Fibroblast of skin of right quadriceps (primary cell): ENCODE measurements at regions not wholly inside any gene's neighbourhood (a gene's known extent, or its start where the extent isn't known, plus 50 kb on each side); places are given as distances from the start of the nearest gene placed in this dataset.
A peak's percentile ranks its signal among the peaks of the same experiment; 100 is the strongest.
"Not testable (repeated sequence)": the region's sequence is repeated elsewhere in the genome, so short reads cannot be mapped to it uniquely, and the experiment has no call there.

Source experiments
- DNase-seq: peaks from one replicate; pipeline ENCODE4 v3.0.0-alpha.2; 2013

DNA sequence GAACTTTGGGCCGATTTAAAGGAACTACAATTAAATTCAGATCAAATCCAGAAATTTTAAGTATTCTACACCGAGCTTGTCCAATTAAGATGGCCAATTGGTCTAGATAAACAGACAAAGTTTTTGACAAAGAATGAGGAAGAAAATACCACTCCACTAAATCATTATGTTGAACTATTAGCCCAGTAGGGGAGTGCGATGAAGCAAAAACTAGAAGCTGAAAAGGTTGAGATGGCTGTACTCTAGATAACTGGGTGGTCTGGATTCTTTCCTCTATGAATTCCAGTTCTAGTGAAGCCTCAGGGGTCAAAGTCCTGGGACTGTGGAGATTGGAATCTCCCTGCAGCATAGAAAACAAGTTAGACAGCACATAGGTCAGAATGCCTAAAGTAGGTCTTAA lies 418.9 kb upstream of the IMPG1 start:
- not testable (repeated sequence) for DNase-seq

DNA sequence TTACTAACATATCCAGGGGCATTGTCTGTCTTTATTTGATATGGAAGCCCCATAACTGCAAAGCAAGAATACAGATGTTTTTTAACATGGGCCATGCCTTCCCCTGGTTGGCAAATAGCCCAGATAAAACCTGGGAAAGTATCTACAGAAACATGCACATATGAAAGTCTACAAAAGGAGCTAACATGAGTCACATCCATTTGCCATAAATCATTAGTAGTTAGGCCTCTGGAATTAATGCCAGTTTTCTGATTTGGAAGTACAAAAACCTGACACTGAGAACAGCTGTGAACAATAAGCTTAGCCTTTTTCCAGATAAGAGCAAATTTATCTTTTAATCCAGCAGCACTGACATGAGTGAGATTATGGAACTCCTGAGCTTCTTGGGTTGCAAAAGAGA lies 418.0 kb upstream of the IMPG1 start:
- peak; percentile 0 for DNase-seq

DNA sequence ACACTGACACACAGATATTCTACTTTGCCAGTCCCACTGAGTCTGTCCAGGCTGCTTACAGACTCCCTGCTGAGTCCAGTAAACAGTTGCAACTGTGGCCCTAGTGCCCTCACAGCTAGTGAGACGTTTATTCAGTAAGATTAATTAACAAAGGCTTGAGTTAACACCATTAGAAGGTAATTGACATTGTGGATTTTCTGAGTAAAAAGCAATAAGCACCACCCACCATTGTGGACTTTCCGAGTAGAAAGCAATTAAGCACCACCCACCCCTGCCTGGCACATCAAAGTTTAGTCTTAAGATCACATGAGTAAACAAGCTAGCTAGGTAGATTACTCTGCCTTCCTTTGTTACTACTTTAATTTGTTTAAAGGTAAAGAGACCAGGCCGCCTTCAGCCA lies 408.6 kb upstream of the IMPG1 start:
- no peak for DNase-seq

DNA sequence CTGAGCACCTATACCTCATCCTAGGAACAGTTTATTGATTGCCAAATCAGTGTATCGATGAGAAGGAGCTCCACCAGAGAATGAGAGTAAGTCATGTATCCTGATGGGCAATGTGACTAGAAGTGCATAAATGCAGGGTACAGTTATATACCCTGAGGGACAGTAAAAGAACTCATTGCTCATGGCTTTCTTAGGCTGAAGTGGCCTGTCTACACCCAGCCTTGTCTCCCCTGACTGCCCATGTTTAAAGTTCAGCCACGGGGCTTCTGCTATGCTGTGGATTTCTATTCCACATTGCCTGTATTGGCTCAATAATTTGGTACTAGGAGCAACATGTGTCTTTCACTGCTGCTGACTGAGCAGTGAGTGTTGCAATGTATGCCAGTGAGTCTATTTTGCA lies 400.4 kb upstream of the IMPG1 start:
- DNase-seq, result no peak

DNA sequence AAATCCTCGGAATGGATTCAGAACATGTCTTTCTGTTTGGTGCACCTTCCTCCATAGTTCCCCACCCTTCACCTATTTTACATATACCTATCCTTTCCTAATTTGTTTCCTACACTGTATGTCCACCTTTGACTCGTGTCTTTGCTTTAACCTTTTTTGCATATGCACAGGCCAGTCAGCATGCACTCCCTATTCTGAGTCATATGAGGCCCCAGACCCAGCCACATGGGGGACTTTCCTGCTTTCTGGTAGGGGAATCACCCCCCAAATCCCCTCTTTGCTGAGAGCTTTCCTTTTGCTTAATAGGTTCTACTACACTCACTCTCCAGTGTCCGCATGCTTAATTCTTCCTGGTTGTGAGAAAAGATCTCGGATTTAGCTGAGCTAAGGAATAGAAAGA lies 393.8 kb upstream of the IMPG1 start:
- DNase-seq, result no peak

DNA sequence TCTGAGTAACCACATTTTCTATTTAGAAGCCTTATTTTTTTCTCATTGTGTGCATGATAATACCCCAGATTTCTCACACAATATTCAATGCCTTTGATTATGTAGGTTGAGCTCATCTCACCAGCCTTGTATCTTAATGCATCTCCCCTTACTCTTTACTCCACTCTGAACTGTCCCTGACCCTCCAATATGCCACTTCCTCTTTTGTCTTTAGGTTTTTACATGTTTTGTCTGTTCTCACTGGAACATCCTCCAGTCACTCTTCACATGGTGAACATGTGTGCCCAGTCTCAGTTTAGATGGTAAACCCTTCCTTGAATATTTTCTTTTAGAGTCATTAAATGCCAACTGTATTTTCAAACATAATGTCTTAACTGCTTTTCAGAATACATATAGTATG lies 392.9 kb upstream of the IMPG1 start:
- no peak for DNase-seq

DNA sequence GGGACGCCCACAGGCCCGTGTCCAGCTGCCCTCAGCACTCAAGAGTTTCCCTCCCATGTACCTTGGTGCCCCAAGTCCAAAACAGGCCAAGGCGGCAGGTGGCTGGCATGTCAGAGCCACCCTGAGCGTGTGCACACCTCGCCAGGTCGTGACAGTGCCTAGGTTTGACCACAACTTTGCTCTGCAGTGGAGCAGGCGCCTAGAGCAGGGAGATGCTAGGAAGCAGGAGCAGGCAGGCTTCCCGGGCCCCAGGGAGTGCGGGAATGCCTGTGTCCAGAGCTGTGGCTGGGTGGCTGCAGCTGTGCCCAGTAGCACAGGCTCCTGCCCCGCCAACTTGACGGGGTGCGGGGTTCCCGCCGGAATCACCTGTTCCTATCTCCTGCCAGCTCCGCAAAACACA lies 380.8 kb upstream of the IMPG1 start:
- DNase-seq, result no peak

DNA sequence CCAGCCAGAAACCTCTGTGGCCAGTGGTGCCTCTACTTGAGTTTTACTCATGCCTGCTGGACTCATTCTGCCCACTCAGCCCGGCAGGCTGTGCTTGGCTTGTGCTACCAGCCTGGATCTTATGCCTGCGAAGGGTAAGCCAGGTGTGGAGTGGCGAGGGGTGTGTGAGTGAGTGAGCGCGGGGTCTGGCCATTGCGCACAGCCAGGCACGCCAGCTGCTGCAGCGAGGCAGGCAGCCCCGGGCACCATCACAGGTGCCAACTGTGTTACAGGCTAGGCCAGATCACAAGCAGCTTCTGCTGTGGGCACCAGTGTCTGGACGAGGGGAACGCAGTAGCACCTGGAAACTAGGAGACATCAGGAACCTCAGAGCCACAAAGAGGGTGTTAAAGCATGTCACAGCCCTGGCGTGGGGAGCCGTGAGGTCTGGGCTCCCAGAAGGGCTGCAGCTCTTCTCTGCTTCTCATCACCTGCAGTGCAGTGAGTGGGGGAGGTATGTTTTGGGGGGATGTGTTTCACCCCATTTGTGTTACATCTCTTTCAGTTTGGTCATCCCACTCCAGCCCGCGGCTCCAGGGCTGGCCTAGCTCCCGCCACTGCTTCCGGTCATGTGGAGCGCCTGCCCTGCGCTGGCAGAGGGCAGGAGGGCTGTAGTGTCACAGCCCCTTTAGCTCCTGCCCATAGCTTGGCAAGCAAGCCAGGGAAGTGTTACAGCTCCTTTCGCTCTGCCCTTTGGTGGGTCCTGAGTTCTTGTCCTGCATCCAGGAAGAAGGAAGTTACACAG lies 379.7 kb upstream of the IMPG1 start:
- no peak for DNase-seq

DNA sequence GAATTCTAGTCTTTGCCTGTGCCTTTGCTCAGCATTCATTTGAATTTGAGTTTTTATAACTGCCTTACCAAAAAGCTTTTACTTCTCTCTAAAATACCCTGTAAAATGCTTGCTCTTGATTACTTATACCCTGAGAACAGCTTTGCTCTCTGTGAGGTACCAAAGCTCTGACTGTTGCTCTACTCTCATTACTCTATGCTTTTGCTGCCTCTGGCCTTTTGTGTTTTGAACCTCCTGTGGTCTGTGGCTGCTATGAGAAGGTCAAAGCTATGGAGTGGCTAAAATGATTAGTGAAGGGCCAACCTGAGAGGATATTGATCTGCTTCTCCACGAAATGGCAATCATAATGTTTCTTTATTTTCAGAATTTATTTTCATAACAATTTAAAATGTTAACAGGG lies 375.6 kb upstream of the IMPG1 start:
- DNase-seq, result no peak

DNA sequence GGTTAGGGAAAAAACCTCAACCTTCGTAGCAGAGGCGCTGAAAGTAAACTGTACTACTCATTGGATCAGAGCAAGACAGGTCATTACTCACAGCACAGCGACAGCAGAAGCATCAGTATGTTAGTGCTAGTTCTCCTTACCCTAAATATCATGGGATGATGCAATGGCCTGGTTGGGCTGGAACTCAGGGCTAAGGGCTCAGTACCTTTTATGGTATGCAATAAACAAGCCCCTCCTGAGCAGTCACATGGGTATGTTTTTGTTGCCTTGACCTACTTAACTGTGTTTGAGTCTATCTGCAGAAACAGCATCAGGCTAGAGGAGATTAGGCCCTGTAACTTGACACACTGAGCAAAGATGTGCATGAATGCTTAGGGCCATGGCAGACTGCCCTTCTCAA lies 369.4 kb upstream of the IMPG1 start:
- DNase-seq, result no peak

DNA sequence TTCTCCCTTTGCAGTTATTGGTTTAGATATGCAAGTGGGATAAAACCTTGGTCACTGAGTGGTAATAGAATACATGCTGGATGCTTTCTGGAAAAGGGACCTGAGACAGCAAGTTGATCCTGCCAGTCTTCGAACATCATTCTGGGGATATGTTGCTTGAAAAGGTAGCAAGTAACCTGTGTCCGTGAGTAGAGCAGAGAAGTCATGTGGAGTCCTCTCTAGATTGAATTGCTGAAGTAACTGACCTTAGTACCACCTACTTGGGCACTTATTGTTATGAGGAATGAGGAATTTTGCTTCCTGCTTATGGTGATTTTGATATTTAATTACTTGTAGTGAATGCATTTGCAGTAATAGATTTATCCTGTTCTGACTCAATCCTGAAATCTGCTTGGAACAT lies 367.3 kb upstream of the IMPG1 start:
- DNase-seq, result no peak

DNA sequence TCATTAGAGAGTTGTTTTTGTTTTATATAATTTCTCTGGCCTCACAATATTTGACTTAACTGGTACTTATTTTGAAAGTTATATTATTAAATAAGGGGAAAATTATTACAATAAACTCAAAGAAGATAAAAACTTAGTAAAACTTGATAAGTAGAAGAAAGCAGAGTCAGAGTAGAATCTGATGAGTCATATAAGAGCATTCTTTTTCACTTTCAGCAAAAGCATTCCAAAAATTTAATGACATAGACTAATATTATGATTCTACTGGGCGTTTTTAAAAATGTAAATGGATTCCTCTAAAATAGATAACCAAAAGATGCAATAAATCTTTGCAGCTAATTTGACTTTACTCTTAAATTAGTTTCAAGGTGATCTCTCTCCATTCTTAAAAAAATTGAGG lies 366.3 kb upstream of the IMPG1 start:
- DNase-seq, result no peak

DNA sequence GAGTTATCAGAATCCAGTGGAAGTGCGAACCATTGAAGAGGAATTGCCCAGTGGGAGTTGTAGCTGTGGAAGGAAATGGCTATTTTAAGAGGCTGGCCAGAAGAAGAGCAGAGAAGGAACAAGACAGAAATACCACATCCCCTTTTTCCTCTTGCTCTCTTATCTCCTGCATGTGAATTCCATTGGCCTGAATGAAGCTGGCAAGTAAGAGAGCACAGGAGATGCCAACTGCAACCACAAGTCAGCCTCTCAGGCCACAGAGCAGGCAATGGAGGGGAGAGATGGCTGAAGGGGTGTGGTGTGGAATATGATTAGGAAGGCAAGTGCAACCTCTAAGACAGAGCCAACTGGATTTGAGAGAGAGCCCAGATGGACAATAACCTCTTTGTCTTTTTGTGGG lies 362.7 kb upstream of the IMPG1 start:
- DNase-seq, result no peak

DNA sequence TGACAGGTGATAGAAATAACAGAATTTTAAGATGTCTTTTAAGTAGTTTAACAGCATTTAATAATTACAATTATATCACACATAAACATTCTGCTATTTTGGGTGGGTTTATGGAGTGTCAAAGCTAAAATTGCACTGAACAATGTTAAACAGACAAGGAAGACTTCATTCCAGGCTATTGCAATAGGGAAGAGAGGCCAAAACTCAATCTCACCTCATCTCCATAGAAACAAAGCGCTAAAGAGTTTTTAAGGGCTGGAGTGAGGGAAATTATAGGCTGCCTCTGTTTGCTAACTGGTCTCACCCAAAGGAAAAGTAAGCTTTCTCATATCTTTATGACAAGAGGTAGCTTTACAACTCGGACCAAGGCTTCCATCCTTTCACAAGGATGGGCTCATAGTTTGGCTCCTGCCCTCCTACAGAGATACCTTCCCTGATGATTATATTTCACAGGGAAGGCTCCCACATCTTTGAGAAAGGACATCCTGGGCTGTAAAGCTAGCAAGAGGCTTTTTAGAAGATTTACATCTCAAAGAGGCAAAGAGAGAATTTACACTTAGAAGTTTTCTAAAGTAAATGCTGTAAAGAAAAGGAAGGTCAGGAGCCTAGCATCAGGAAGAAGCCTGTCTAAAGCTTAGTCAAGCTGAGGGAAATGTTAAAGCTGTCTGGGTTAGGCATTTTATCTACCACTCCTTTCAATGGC lies 350.2 kb upstream of the IMPG1 start:
- DNase-seq, result no peak

DNA sequence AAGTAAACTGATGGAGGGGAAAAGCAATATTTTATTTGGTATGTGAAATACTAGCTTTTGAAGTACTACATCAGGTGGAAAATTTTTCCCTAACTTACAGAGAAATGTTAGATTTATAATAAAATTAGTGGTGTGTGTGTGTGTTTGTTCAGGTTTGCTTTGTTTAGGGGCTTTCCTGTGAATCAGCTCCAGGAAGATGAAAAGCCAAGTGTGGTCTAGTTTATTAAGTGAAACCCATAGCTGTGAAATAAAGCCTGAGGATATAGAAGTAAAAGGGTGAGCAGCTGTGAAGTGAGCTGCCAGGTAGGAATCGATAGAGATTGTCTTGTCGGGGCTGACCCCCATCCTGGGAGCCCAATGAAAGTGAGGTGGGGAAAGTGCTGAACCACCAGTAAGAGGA lies 347.6 kb upstream of the IMPG1 start:
- DNase-seq, result no peak

DNA sequence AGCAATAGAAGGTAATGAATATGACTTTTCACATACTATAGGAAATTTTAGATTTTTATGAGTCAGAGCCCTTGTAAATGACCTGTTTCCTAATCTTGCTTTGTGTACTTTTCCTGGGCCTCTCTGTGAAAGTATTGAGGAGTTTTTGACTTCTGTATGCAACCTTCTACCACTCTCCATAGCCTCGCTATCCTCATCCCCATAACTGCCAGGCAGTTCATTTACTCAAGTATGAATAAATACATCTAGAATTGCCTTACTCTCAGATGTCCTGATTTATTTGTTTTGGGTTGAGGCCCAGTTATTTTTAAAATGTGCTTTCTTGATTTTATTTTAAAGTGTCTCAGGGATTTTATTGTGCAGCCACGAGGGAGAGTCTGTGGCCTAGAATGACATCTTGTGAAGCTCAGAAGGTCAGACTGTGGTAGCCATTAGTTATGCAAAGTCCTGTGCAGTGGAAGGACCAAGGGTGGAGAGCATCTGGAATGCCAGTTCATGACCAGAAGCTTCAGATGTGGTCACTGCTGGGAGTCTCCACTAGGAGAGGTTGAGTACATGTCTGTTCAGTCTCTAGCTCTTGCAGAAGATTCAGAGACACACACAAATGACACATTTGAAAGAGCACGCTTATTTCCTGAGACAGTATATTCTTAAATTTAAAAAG lies 346.2 kb upstream of the IMPG1 start:
- no peak for DNase-seq

DNA sequence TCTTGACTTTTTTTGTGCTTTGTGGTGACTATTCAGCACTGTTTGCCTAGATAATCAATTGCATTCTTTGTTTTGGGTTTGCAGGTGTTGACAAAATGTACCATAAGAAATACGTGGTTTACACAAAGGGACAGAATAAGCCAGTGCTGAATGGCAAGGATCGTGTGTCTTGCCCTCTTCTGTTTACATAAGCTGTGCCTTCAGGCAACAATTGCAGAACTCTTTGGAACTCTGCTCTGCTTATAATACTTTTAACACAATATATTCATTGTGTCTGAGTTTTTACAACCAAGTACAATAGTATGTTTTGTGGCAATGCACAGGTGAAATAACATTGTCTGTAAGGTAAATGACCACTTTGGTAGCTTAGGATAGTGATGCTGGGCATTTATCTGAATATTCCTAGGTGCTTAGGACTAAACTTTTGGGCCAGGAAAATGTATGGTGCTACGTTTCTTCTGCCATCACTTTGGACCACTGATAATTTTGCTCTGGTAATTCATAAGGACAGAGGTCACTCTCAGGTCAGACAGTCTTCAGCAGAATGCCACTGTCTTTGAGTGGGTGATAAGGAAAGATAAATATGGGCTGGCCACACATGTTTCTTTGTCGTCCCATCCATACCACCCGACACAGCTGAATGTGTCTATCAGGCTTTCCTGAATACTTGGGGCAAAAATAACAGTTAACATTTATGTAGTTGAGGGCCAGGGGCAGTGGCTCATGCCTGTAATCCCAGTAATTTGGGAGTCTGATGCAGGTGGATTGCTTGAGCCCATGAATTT lies 344.6 kb upstream of the IMPG1 start:
- DNase-seq, result no peak

DNA sequence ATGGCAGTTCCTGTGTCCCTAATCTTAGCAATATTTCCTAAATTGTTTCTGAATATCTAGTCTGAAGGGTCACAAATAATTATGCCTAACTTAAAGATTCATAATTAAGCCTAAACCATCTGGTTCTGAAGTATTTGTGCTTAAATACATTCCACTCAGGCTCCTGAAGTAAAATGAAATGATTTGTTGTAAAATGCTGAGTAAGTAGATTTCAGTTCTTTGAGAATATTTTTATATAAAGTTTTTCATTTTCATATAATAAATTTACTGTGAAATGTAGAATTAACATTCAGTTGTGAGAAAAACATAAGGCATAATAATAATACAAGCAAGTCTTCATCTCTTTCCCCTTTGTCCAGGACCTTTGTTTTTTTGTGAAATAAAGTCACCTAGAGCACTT lies 330.6 kb upstream of the IMPG1 start:
- DNase-seq, result no peak

DNA sequence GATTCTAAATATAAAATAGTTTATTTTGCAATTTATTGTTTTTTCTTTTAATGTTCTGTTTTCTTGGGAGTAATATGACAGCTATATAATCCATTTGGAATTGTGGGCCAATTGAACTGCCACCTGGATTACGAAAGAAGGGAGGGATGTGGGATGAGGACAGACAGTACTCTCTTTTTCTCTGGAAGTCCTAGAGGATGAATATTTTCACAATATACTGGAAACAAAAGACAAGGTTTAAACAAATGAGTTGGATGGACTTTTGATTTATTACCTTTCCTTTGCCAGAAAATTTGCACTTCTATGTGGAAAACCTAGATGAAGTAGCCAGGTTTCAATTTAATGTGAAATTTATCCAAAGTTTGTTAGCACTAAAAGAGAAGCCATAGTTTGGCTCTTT lies 325.5 kb upstream of the IMPG1 start:
- DNase-seq, result no peak

DNA sequence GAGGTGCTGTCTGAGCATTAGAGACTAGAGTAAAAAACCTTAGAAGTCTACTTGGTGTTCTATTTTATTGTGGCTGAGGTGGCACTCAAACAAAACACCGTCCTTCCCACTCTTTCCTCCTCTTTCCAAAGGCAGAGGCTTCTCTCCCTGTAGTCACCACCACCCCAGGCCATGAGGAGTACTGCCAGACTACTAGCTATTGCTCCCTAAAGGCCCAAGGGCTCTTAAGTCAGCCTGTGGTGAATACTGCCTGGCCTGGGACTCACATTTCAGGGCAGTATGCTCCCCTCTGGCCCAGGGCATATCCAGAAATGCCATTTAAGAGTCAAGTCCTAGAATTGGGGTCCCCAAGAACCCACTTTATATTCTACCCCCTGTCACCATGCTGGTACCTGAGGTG lies 309.7 kb upstream of the IMPG1 start:
- no peak for DNase-seq

DNA sequence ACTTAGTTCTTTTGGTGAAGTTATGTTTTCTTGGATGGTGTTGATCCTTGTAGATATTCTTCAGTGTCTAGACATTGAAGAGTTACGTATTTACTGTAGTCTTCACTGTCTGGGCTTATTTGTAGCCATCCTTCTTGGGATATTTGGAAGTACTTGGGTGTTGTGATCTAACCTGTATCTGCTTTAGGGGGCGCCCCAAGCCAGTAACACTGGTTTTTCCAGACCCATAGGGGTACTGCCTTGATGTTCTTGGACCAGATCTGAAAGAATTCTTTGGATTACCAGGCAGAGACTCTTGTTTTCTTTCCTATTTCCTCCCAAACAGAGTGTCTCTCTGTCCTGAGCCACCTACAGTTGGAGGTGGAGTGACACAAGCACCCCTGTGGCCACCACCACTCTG lies 309.1 kb upstream of the IMPG1 start:
- DNase-seq, result no peak

DNA sequence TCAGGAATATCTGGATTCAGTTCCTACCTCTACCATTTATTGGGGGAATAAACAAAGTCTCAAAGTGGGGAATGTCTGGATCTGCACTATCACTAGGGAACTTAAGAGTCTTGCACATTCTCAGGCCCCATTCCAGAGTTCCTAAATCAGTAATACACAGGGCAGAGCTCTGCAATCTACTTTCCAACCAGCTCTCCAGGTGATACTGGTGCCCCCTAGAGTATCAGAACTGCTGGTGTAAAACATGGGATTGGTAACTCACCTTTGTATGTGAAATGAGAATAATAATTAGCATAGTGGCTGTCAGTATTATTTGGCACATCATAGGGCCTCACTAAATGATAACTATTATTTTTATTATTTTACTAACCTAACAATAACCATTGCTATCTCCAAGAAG lies 278.8 kb upstream of the IMPG1 start:
- DNase-seq, result no peak

DNA sequence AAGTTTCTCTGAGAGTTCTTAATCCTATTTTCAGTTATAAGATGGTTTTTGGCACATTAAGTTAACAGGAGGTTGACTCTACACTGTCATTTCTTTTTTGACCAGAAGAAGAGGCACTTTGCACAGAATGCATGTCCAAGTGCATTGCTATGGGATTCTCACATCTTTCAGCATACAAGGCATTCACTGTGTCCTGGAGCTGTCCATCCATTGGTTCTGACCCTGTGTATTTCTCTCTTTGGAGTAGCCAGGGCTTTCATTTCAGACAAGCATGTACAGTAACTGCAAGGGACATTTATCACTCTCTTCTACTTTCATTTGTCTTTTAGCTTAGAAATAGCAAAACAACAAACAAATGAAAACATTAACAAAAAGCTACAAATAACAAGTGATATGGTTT lies 275.1 kb upstream of the IMPG1 start:
- DNase-seq, result no peak
